ENCODE measurements at regions not wholly inside any gene's neighbourhood (a gene's known extent, or its start where the extent isn't known, plus 50 kb on each side); places are given as distances from the start of the nearest gene placed in this dataset.

DNA sequence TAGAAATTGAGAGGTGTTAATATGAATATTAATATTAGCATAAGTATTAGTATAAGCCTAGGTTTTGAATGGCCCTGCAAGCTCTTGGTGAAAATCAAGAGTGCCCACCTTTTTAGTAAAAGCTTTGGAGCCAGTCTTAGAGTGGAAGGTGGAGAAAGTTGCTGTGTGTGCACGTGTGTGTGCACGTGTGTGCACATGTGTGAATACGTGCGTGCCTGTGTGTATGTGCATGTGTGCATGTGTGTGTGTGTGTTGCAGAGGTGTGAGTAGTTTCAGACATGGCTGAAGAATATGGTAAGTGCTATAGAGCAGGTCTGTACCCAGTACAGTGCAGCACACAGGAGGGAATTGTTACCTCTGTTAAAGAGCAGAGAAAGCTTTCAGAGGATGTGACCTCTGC is 74.3 kb downstream of the BOD1 start:
- WGBS, result 95% methylated on average over 4 of the region's 4 CpGs
- no peaks in the 10 kb centered on the region for H3K4me1 ChIP-seq (ENCODE audit: control insufficient read depth in 2 of 2, insufficient read depth in 2 of 2, low read length in 2 of 2)
- no peak overlapping the region for H3K4me3 ChIP-seq (ENCODE audit: low read length in 2 of 2)
- no peak for DNase-seq (ENCODE audit: low read depth in 6 of 9, low spot score in 9 of 9)
- H3K27me3 ChIP-seq (ENCODE audit: control insufficient read depth in 2 of 2, insufficient read depth in 1 of 2, low read length in 1 of 2), result no peaks in the 10 kb centered on the region
- H3K36me3 ChIP-seq (ENCODE audit: control insufficient read depth in 2 of 2, insufficient read depth in 2 of 2, low read length in 1 of 2), result no peaks in the 10 kb centered on the region
- no peak overlapping the region for H3K27ac ChIP-seq (ENCODE audit: low read depth in 1 of 2, low read length in 1 of 2)
- H3K9me3 ChIP-seq (ENCODE audit: control insufficient read depth in 2 of 2, insufficient read depth in 1 of 2, low read length in 1 of 2), result no peaks in the 10 kb centered on the region

DNA sequence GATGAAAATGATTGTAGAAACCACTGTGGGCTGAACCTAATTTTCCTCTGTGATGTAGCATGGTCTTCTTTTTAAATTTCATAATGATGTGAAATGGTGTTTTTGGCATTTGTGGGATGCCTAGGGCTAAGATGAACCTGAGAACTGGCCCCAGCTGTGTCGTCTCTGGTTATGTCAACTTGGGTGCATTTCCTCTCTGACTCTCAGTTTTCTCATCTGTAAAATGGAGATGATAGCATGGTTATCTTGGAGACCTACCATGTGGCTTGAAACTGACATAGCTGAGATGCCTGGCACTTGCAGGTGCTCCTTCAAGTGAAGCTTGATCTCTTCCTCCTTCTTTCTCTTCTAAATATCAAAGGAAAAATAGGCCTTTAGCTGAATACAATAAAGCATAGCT is 77.8 kb downstream of the BOD1 start:
- Histone ChIP-seq H3K4me1 (ENCODE audit: control insufficient read depth in 2 of 2, insufficient read depth in 2 of 2, low read length in 2 of 2) (no peaks in the 10 kb centered on the region), H3K9me3 (ENCODE audit: control insufficient read depth in 2 of 2, insufficient read depth in 1 of 2, low read length in 1 of 2) (no peaks in the 10 kb centered on the region), H3K4me3 (ENCODE audit: low read length in 2 of 2) (no peak overlapping the region), H3K36me3 (ENCODE audit: control insufficient read depth in 2 of 2, insufficient read depth in 2 of 2, low read length in 1 of 2) (no peaks in the 10 kb centered on the region), H3K27ac (ENCODE audit: low read depth in 1 of 2, low read length in 1 of 2) (no peak overlapping the region), H3K27me3 (ENCODE audit: control insufficient read depth in 2 of 2, insufficient read depth in 1 of 2, low read length in 1 of 2) (no peaks in the 10 kb centered on the region)
- WGBS, result 96% methylated on average over 1 of the region's 1 CpG
- DNase-seq (ENCODE audit: low read depth in 6 of 9, low spot score in 9 of 9), result no peak

DNA sequence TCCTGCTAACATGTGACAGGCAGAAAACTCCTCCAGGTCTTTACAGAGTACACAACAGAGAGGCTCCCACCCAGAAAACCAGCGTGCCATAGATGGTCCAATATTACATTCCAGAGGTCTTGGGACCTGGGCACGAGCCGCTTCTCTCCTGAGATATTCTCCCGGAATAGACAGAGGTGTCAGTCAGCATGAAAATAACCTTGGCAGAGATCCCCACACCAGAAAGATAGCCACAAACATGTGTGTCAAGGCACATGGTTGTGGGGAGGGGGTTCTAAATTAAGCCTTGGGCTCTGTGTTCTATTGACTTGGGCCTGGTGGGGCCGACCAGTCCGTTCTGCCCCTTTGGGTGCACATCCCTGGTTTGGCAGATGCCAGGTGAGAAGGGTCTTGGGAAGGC is 78.4 kb downstream of the BOD1 start:
- DNase-seq (ENCODE audit: low read depth in 6 of 9, low spot score in 9 of 9), result no peak
- no peak overlapping the region for H3K27ac ChIP-seq (ENCODE audit: low read depth in 1 of 2, low read length in 1 of 2)
- H3K27me3 ChIP-seq (ENCODE audit: control insufficient read depth in 2 of 2, insufficient read depth in 1 of 2, low read length in 1 of 2), result no peaks in the 10 kb centered on the region
- H3K4me1 ChIP-seq (ENCODE audit: control insufficient read depth in 2 of 2, insufficient read depth in 2 of 2, low read length in 2 of 2), result no peaks in the 10 kb centered on the region
- WGBS, result 91% methylated on average over 6 of the region's 6 CpGs
- no peak overlapping the region for H3K4me3 ChIP-seq (ENCODE audit: low read length in 2 of 2)
- no peaks in the 10 kb centered on the region for H3K9me3 ChIP-seq (ENCODE audit: control insufficient read depth in 2 of 2, insufficient read depth in 1 of 2, low read length in 1 of 2)
- H3K36me3 ChIP-seq (ENCODE audit: control insufficient read depth in 2 of 2, insufficient read depth in 2 of 2, low read length in 1 of 2), result no peaks in the 10 kb centered on the region

DNA sequence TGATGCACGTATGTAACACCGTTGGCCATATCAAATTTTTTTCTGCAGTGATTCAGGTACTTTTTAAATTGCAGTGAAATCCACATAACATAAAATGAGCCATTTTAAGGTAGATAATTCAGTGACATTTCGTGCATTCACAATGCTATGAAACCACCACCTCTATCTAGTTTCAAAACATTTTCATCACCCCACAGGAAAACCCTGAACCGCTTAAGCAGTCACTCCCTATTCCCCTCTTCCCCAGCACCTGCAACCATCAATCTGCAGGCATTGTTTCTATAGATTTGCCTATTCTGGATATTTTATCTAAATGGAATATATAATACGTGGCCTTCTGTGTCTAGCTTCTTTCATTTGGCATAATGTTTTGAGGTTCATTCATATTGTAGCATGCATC is 79.2 kb downstream of the BOD1 start:
- Histone ChIP-seq H3K9me3 (ENCODE audit: control insufficient read depth in 2 of 2, insufficient read depth in 1 of 2, low read length in 1 of 2) (no peaks in the 10 kb centered on the region), H3K4me1 (ENCODE audit: control insufficient read depth in 2 of 2, insufficient read depth in 2 of 2, low read length in 2 of 2) (no peaks in the 10 kb centered on the region), H3K27ac (ENCODE audit: low read depth in 1 of 2, low read length in 1 of 2) (no peak overlapping the region), H3K27me3 (ENCODE audit: control insufficient read depth in 2 of 2, insufficient read depth in 1 of 2, low read length in 1 of 2) (no peaks in the 10 kb centered on the region), H3K4me3 (ENCODE audit: low read length in 2 of 2) (no peak overlapping the region), H3K36me3 (ENCODE audit: control insufficient read depth in 2 of 2, insufficient read depth in 2 of 2, low read length in 1 of 2) (no peaks in the 10 kb centered on the region)
- 86% methylated on average over 5 of the region's 5 CpGs for WGBS
- no peak for DNase-seq (ENCODE audit: low read depth in 6 of 9, low spot score in 9 of 9)

DNA sequence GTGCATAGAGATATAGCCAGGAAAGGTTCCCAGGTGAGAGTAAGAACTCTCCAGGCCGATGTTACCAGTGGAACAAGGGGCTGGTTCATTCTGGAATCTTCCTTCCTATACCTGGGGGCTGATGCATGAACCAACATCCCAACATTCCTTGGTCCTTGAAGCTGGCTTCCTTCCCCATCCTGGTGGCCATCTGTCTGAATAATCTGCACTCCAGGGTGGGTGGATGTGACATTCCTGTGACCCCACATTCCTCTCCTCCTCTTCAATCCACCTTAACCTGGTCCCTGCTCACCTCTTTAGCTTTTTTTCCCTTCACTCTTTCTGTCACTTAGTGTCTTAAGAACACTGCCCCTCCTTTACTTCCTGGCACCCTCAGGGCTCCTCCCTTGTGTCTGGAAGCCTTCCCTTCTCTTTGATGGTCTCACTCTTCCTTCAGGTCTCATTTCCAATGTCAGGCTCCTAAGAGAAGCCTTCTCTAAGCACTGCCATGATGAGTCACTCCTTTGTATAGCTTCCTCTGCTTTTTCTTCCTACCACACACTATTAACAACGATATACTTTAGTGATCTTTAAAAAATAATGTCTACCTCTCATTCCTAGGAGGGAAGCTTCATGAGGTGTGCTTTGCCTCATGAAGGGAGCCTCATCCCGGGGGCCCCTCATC is 80.3 kb downstream of the BOD1 start:
- Histone ChIP-seq H3K4me3 (ENCODE audit: low read length in 2 of 2) (no peak overlapping the region), H3K9me3 (ENCODE audit: control insufficient read depth in 2 of 2, insufficient read depth in 1 of 2, low read length in 1 of 2) (no peaks in the 10 kb centered on the region), H3K27ac (ENCODE audit: low read depth in 1 of 2, low read length in 1 of 2) (no peak overlapping the region), H3K27me3 (ENCODE audit: control insufficient read depth in 2 of 2, insufficient read depth in 1 of 2, low read length in 1 of 2) (no peaks in the 10 kb centered on the region), H3K36me3 (ENCODE audit: control insufficient read depth in 2 of 2, insufficient read depth in 2 of 2, low read length in 1 of 2) (no peaks in the 10 kb centered on the region), H3K4me1 (ENCODE audit: control insufficient read depth in 2 of 2, insufficient read depth in 2 of 2, low read length in 2 of 2) (no peaks in the 10 kb centered on the region)
- WGBS, result 86% methylated on average over 3 of the region's 3 CpGs
- DNase-seq (ENCODE audit: low read depth in 6 of 9, low spot score in 9 of 9), result no peak

DNA sequence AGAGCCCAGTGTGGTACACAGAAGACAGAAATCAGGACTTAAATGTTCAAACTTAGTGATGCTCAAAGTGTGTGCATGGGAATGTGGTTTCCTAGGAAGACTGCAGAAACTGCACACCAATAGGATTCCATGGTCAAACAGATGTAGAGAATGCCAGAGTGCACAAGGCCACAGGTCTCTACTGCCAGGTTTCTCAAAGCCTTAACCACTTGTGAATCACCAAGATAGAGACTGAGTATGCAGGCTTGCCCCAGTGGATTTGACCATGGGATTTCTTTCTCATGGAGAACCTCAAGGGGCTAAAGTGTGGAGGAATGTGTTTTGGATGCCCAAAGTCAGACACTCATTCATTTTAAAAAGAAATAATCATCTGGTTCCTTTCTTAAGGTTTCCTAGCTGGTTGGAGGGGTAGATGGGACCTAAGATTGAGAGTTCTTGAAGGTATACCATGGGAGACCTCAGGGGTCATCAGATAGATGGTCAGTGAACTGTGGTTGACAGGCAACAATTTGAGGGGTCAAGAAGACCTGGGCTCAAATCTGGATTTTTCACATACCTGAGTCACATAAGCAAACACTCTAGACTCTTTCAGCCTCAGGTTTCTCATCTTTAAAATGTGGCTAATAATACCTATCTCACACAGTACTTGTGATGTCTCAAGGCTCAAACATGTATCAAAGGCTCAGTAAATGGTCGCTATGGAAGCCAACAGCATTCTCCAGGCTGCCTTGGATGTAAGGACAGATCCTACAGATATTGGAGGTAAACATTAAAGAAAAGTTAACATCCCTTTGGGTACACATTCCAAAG is 81.1 kb downstream of the BOD1 start:
- no peaks in the 10 kb centered on the region for H3K36me3 ChIP-seq (ENCODE audit: control insufficient read depth in 2 of 2, insufficient read depth in 2 of 2, low read length in 1 of 2)
- H3K9me3 ChIP-seq (ENCODE audit: control insufficient read depth in 2 of 2, insufficient read depth in 1 of 2, low read length in 1 of 2), result no peaks in the 10 kb centered on the region
- H3K27ac ChIP-seq (ENCODE audit: low read depth in 1 of 2, low read length in 1 of 2), result no peak overlapping the region
- no peaks in the 10 kb centered on the region for H3K27me3 ChIP-seq (ENCODE audit: control insufficient read depth in 2 of 2, insufficient read depth in 1 of 2, low read length in 1 of 2)
- no peaks in the 10 kb centered on the region for H3K4me1 ChIP-seq (ENCODE audit: control insufficient read depth in 2 of 2, insufficient read depth in 2 of 2, low read length in 2 of 2)
- WGBS, result 90% methylated on average over 1 of the region's 1 CpG
- DNase-seq (ENCODE audit: low read depth in 6 of 9, low spot score in 9 of 9), result no peak
- no peak overlapping the region for H3K4me3 ChIP-seq (ENCODE audit: low read length in 2 of 2)

DNA sequence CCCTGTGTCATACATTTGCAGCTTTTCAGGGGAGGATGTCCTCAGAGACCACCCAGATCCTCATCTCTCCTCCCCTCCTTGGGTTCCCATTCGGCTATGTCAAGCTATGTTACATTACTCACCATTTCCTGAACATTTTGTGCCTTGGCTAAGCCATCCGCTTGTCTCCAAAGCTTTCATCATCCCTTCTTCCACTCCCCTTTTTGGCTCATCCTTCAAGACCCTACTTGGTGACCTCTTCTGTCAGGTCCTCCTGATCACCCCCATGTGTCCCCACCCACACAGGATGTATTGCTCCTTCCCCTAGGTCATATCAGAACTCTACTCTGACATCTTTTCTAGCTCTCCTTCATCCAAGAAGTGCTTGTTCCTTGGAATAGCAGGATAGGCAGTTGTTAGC is 81.8 kb downstream of the BOD1 start:
- Histone ChIP-seq H3K4me3 (ENCODE audit: low read length in 2 of 2) (no peak overlapping the region), H3K36me3 (ENCODE audit: control insufficient read depth in 2 of 2, insufficient read depth in 2 of 2, low read length in 1 of 2) (no peaks in the 10 kb centered on the region), H3K9me3 (ENCODE audit: control insufficient read depth in 2 of 2, insufficient read depth in 1 of 2, low read length in 1 of 2) (no peaks in the 10 kb centered on the region), H3K27me3 (ENCODE audit: control insufficient read depth in 2 of 2, insufficient read depth in 1 of 2, low read length in 1 of 2) (no peaks in the 10 kb centered on the region), H3K4me1 (ENCODE audit: control insufficient read depth in 2 of 2, insufficient read depth in 2 of 2, low read length in 2 of 2) (no peaks in the 10 kb centered on the region), H3K27ac (ENCODE audit: low read depth in 1 of 2, low read length in 1 of 2) (no peak overlapping the region)
- WGBS, result 89% methylated on average over 2 of the region's 2 CpGs
- DNase-seq (ENCODE audit: low read depth in 6 of 9, low spot score in 9 of 9), result no peak

DNA sequence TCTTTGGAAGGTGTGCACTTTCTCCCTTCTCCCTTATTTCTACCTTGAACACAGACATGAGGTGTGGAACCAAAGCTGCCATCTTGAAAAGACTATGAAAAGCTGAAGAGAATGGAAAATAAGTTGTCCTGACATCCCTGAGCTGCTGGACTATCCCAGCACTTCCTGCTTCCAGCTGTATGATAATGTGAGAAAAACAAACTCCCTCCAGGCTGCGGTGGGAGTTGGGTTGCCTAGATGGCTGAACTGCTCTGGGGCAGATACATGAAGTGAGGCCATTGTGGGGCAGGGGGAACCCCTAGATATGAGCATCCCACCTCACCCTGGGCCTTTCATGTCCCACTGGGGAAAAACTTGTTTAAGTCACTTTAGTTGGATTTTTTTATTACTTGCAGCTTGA is 82.4 kb downstream of the BOD1 start:
- Histone ChIP-seq H3K27ac (ENCODE audit: low read depth in 1 of 2, low read length in 1 of 2) (no peak overlapping the region), H3K4me1 (ENCODE audit: control insufficient read depth in 2 of 2, insufficient read depth in 2 of 2, low read length in 2 of 2) (no peaks in the 10 kb centered on the region), H3K27me3 (ENCODE audit: control insufficient read depth in 2 of 2, insufficient read depth in 1 of 2, low read length in 1 of 2) (no peaks in the 10 kb centered on the region), H3K4me3 (ENCODE audit: low read length in 2 of 2) (no peak overlapping the region), H3K9me3 (ENCODE audit: control insufficient read depth in 2 of 2, insufficient read depth in 1 of 2, low read length in 1 of 2) (no peaks in the 10 kb centered on the region), H3K36me3 (ENCODE audit: control insufficient read depth in 2 of 2, insufficient read depth in 2 of 2, low read length in 1 of 2) (no peaks in the 10 kb centered on the region)
- WGBS, result 0% methylated on average over 1 of the region's 1 CpG
- DNase-seq (ENCODE audit: low read depth in 6 of 9, low spot score in 9 of 9), result no peak

DNA sequence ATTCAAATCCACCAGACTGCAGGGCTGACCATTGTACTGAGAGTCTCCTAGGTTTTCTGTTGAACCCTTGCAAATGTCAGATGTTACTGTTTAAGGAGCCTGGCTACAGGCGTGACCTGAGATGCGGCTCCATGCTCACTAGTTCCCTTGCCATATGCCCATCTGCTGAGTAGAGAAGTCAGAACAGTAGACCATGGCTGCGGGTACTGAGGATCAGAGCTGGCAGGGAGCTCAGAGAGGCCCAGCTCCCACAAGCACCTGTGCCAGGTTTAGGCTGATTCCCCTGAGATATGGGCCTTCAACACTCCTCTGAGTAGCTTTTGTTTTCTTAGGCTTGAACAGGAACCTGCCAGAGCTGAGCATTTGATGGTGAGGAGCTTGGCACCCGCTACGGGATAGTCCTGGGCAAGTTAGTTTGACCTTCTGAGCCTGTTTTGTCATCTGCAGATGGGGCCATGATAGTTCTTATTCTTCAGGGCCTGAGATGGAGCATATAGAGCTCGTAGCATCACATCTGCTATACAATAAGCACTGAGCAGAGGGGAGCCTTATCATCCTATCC is 83.7 kb downstream of the BOD1 start:
- no peak overlapping the region for H3K4me3 ChIP-seq (ENCODE audit: low read length in 2 of 2)
- no peak for DNase-seq (ENCODE audit: low read depth in 6 of 9, low spot score in 9 of 9)
- no peaks in the 10 kb centered on the region for H3K9me3 ChIP-seq (ENCODE audit: control insufficient read depth in 2 of 2, insufficient read depth in 1 of 2, low read length in 1 of 2)
- H3K27ac ChIP-seq (ENCODE audit: low read depth in 1 of 2, low read length in 1 of 2), result no peak overlapping the region
- H3K27me3 ChIP-seq (ENCODE audit: control insufficient read depth in 2 of 2, insufficient read depth in 1 of 2, low read length in 1 of 2), result no peaks in the 10 kb centered on the region
- no peaks in the 10 kb centered on the region for H3K36me3 ChIP-seq (ENCODE audit: control insufficient read depth in 2 of 2, insufficient read depth in 2 of 2, low read length in 1 of 2)
- WGBS, result 93% methylated on average over 6 of the region's 6 CpGs
- no peaks in the 10 kb centered on the region for H3K4me1 ChIP-seq (ENCODE audit: control insufficient read depth in 2 of 2, insufficient read depth in 2 of 2, low read length in 2 of 2)

All from thymus (tissue), 11 donors.